ENCODE measurements at regions not wholly inside any gene's neighbourhood (a gene's known extent, or its start where the extent isn't known, plus 50 kb on each side); places are given as distances from the start of the nearest gene placed in this dataset.

- ATAC-seq = no peak
Observed at GRCh38 chr1:222385262-222385661, 162.6 kb downstream of the HHIPL2 start.

DNA sequence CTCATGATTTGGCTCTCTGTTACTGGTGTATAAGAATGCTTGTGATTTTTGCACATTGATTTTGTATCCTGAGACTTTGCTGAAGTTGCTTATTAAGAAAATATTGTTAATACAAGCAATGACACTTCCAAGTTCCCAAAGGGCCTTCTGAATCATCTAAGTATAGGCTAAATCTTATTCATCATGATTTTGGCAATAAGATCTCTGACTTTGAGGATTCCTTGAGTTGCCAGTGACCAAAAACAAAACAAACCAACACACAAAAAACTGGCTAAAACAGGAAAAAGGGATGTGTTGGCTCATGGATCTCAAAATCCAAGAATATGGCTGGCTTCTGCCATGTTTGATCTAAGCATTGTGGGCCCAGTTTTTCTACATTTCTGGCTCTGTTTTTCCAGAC lies 163.4 kb downstream of the HHIPL2 start:
- TF ChIP-seq ZFP30 (CRISPR knock-in tag; IDR thresholded peaks at IDR 0.05) (no peak), POU6F1 (CRISPR knock-in tag; IDR thresholded peaks at IDR 0.05; ENCODE audit: borderline replicate concordance, low read depth) (no peak), ZFP3 (CRISPR knock-in tag; IDR thresholded peaks at IDR 0.05) (no peak), OSR1 (CRISPR knock-in tag; IDR thresholded peaks at IDR 0.05) (no peak), ISL1 (CRISPR knock-in tag; IDR thresholded peaks at IDR 0.05) (no peak), BACH2 (CRISPR knock-in tag; IDR thresholded peaks at IDR 0.05; ENCODE audit: borderline replicate concordance) (no peak), ZNF565 (CRISPR knock-in tag; conservative IDR thresholded peaks at IDR 0.05; ENCODE audit: low read depth) (no peak), CSDC2 (CRISPR knock-in tag; IDR thresholded peaks at IDR 0.05) (no peak), TCF4 (CRISPR knock-in tag; IDR thresholded peaks at IDR 0.05; ENCODE audit: borderline replicate concordance) (no peak), ZNF70 (CRISPR knock-in tag; IDR thresholded peaks at IDR 0.05) (no peak), TOX (CRISPR knock-in tag; IDR thresholded peaks at IDR 0.05; ENCODE audit: borderline replicate concordance) (no peak), ESRRG (CRISPR knock-in tag; IDR thresholded peaks at IDR 0.05) (no peak), SNAI2 (CRISPR knock-in tag; IDR thresholded peaks at IDR 0.05) (no peak), RARB (CRISPR knock-in tag; IDR thresholded peaks at IDR 0.05) (no peak), ZC3H10 (CRISPR knock-in tag; IDR thresholded peaks at IDR 0.05) (no peak), GLIS3 (CRISPR knock-in tag; IDR thresholded peaks at IDR 0.05) (no peak)
- TF ChIP-seq, protein P1, sequence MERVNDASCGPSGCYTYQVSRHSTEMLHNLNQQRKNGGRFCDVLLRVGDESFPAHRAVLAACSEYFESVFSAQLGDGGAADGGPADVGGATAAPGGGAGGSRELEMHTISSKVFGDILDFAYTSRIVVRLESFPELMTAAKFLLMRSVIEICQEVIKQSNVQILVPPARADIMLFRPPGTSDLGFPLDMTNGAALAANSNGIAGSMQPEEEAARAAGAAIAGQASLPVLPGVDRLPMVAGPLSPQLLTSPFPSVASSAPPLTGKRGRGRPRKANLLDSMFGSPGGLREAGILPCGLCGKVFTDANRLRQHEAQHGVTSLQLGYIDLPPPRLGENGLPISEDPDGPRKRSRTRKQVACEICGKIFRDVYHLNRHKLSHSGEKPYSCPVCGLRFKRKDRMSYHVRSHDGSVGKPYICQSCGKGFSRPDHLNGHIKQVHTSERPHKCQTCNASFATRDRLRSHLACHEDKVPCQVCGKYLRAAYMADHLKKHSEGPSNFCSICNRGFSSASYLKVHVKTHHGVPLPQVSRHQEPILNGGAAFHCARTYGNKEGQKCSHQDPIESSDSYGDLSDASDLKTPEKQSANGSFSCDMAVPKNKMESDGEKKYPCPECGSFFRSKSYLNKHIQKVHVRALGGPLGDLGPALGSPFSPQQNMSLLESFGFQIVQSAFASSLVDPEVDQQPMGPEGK (CRISPR knock-in tag; IDR thresholded peaks at IDR 0.05; ENCODE audit: borderline replicate concordance) = no peak
- TF ChIP-seq, protein P2, sequence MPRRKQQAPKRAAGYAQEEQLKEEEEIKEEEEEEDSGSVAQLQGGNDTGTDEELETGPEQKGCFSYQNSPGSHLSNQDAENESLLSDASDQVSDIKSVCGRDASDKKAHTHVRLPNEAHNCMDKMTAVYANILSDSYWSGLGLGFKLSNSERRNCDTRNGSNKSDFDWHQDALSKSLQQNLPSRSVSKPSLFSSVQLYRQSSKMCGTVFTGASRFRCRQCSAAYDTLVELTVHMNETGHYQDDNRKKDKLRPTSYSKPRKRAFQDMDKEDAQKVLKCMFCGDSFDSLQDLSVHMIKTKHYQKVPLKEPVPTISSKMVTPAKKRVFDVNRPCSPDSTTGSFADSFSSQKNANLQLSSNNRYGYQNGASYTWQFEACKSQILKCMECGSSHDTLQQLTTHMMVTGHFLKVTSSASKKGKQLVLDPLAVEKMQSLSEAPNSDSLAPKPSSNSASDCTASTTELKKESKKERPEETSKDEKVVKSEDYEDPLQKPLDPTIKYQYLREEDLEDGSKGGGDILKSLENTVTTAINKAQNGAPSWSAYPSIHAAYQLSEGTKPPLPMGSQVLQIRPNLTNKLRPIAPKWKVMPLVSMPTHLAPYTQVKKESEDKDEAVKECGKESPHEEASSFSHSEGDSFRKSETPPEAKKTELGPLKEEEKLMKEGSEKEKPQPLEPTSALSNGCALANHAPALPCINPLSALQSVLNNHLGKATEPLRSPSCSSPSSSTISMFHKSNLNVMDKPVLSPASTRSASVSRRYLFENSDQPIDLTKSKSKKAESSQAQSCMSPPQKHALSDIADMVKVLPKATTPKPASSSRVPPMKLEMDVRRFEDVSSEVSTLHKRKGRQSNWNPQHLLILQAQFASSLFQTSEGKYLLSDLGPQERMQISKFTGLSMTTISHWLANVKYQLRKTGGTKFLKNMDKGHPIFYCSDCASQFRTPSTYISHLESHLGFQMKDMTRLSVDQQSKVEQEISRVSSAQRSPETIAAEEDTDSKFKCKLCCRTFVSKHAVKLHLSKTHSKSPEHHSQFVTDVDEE (CRISPR knock-in tag; IDR thresholded peaks at IDR 0.05) = no peak
- TF ChIP-seq, protein P3, sequence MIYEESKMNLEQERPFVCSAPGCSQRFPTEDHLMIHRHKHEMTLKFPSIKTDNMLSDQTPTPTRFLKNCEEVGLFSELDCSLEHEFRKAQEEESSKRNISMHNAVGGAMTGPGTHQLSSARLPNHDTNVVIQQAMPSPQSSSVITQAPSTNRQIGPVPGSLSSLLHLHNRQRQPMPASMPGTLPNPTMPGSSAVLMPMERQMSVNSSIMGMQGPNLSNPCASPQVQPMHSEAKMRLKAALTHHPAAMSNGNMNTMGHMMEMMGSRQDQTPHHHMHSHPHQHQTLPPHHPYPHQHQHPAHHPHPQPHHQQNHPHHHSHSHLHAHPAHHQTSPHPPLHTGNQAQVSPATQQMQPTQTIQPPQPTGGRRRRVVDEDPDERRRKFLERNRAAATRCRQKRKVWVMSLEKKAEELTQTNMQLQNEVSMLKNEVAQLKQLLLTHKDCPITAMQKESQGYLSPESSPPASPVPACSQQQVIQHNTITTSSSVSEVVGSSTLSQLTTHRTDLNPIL (CRISPR knock-in tag; IDR thresholded peaks at IDR 0.05; ENCODE audit: low read depth) = no peak
- TF ChIP-seq, protein P4, sequence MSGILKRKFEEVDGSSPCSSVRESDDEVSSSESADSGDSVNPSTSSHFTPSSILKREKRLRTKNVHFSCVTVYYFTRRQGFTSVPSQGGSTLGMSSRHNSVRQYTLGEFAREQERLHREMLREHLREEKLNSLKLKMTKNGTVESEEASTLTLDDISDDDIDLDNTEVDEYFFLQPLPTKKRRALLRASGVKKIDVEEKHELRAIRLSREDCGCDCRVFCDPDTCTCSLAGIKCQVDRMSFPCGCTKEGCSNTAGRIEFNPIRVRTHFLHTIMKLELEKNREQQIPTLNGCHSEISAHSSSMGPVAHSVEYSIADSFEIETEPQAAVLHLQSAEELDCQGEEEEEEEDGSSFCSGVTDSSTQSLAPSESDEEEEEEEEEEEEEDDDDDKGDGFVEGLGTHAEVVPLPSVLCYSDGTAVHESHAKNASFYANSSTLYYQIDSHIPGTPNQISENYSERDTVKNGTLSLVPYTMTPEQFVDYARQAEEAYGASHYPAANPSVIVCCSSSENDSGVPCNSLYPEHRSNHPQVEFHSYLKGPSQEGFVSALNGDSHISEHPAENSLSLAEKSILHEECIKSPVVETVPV (CRISPR knock-in tag; IDR thresholded peaks at IDR 0.05) = no peak
- ATAC-seq = no peak

More at GRCh38 chr1:222385262-222385661, 162.6 kb downstream of the HHIPL2 start:
- TF ChIP-seq ZNF70 (CRISPR knock-in tag; IDR thresholded peaks at IDR 0.05) (no peak), OSR1 (CRISPR knock-in tag; IDR thresholded peaks at IDR 0.05) (no peak), ISL1 (CRISPR knock-in tag; IDR thresholded peaks at IDR 0.05) (no peak), CSDC2 (CRISPR knock-in tag; IDR thresholded peaks at IDR 0.05) (no peak), ARNTL (CRISPR knock-in tag; IDR thresholded peaks at IDR 0.05; ENCODE audit: borderline replicate concordance, low read depth) (no peak), ESRRG (CRISPR knock-in tag; IDR thresholded peaks at IDR 0.05) (no peak), ZFP30 (CRISPR knock-in tag; IDR thresholded peaks at IDR 0.05) (no peak)
- TF ChIP-seq, protein P1 (CRISPR knock-in tag; IDR thresholded peaks at IDR 0.05; ENCODE audit: borderline replicate concordance) = no peak

Measured in SK-N-SH treated with all-trans-retinoic acid at 6 μM for 48 hours (cell line).